ENCODE measurements at regions not wholly inside any gene's neighbourhood (a gene's known extent, or its start where the extent isn't known, plus 50 kb on each side); places are given as distances from the start of the nearest gene placed in this dataset.

GRCh38 chr2:129722306-129723019, 257.0 kb upstream of the RAB6C start:
- Histone ChIP-seq H3K27me3 (ENCODE audit: low read depth, low read length) (no peaks in the 10 kb centered on the region), H3K4me3 (ENCODE audit: low read length) (no peak overlapping the region)

GRCh38 chr2:129723277-129724020, 256.0 kb upstream of the RAB6C start:
- TF ChIP-seq EZH2phosphoT487 (IDR thresholded peaks at IDR 0.05; ENCODE audit: low read depth) (no peak), CTCF (IDR thresholded peaks at IDR 0.05; ENCODE audit: low read depth, low read length) (no peak)
- no peaks in the 10 kb centered on the region for H3K27me3 ChIP-seq (ENCODE audit: low read depth, low read length)
- no peaks in the 10 kb centered on the region for H4K20me1 ChIP-seq (ENCODE audit: insufficient read depth, low read length)
- H3K4me2 ChIP-seq (ENCODE audit: low read length), result no peak overlapping the region
- H3K36me3 ChIP-seq (replicated peaks; ENCODE audit: low read depth, low read length), result no peaks in the 10 kb centered on the region
- no peak overlapping the region for H3K27ac ChIP-seq (ENCODE audit: low read length)
- H3K9ac ChIP-seq (ENCODE audit: low read length), result no peak overlapping the region
- H3K4me3 ChIP-seq (ENCODE audit: low read length), result no peak overlapping the region
- peaks cover 6% of the 10 kb centered on the region; the same call in 1 of the 2 replicates for H3K4me1 ChIP-seq (ENCODE audit: low read length)
- H3K79me2 ChIP-seq (ENCODE audit: low read length), result no peaks in the 10 kb centered on the region
- H2AFZ ChIP-seq (ENCODE audit: low read depth, low read length), result no peak overlapping the region
- H3K9me3 ChIP-seq (ENCODE audit: insufficient read depth, low read length), result no peaks in the 10 kb centered on the region

More at GRCh38 chr2:129722306-129723019, 257.0 kb upstream of the RAB6C start:
- no peaks in the 10 kb centered on the region for H3K36me3 ChIP-seq (replicated peaks; ENCODE audit: low read depth, low read length)
- H3K27ac ChIP-seq (ENCODE audit: low read length), result no peak overlapping the region
- no peaks in the 10 kb centered on the region for H3K9me3 ChIP-seq (ENCODE audit: insufficient read depth, low read length)
- no peak overlapping the region for H3K4me2 ChIP-seq (ENCODE audit: low read length)
- no peaks in the 10 kb centered on the region for H3K79me2 ChIP-seq (ENCODE audit: low read length)
- H4K20me1 ChIP-seq (ENCODE audit: insufficient read depth, low read length), result no peaks in the 10 kb centered on the region
- H3K9ac ChIP-seq (ENCODE audit: low read length), result no peak overlapping the region
- H3K4me1 ChIP-seq (ENCODE audit: low read length), result peaks cover 6% of the 10 kb centered on the region; the same call in 1 of the 2 replicates
- TF ChIP-seq CTCF (IDR thresholded peaks at IDR 0.05; ENCODE audit: low read depth, low read length) (no peak), EZH2phosphoT487 (IDR thresholded peaks at IDR 0.05; ENCODE audit: low read depth) (no peak)
- H2AFZ ChIP-seq (ENCODE audit: low read depth, low read length), result no peak overlapping the region

GRCh38 chr2:129724021-129724757, 255.3 kb upstream of the RAB6C start:
- Histone ChIP-seq H2AFZ (ENCODE audit: low read depth, low read length) (no peak overlapping the region), H3K4me2 (ENCODE audit: low read length) (no peak overlapping the region), H3K79me2 (ENCODE audit: low read length) (no peaks in the 10 kb centered on the region), H3K36me3 (replicated peaks; ENCODE audit: low read depth, low read length) (no peaks in the 10 kb centered on the region), H4K20me1 (ENCODE audit: insufficient read depth, low read length) (no peaks in the 10 kb centered on the region), H3K27ac (ENCODE audit: low read length) (no peak overlapping the region), H3K4me3 (ENCODE audit: low read length) (no peak overlapping the region), H3K27me3 (ENCODE audit: low read depth, low read length) (no peaks in the 10 kb centered on the region), H3K9ac (ENCODE audit: low read length) (no peak overlapping the region), H3K9me3 (ENCODE audit: insufficient read depth, low read length) (no peaks in the 10 kb centered on the region), H3K4me1 (ENCODE audit: low read length) (peaks cover 4% of the 10 kb centered on the region; the same call in 1 of the 2 replicates)
- TF ChIP-seq EZH2phosphoT487 (IDR thresholded peaks at IDR 0.05; ENCODE audit: low read depth), result no peak
- TF ChIP-seq CTCF (IDR thresholded peaks at IDR 0.05; ENCODE audit: low read depth, low read length), result no peak

GRCh38 chr2:129726216-129726615, 253.2 kb upstream of the RAB6C start:
- H3K9ac ChIP-seq (ENCODE audit: low read length), result no peak overlapping the region
- TF ChIP-seq CTCF (IDR thresholded peaks at IDR 0.05; ENCODE audit: low read depth, low read length), result no peak
- TF ChIP-seq EZH2phosphoT487 (IDR thresholded peaks at IDR 0.05; ENCODE audit: low read depth), result no peak
- H4K20me1 ChIP-seq (ENCODE audit: insufficient read depth, low read length), result no peaks in the 10 kb centered on the region
- H3K4me1 ChIP-seq (ENCODE audit: low read length), result no peaks in the 10 kb centered on the region
- H2AFZ ChIP-seq (ENCODE audit: low read depth, low read length), result no peak overlapping the region
- H3K27me3 ChIP-seq (ENCODE audit: low read depth, low read length), result no peaks in the 10 kb centered on the region
- H3K4me2 ChIP-seq (ENCODE audit: low read length), result no peak overlapping the region
- H3K79me2 ChIP-seq (ENCODE audit: low read length), result no peaks in the 10 kb centered on the region
- no peak overlapping the region for H3K4me3 ChIP-seq (ENCODE audit: low read length)
- no peak overlapping the region for H3K27ac ChIP-seq (ENCODE audit: low read length)
- H3K36me3 ChIP-seq (replicated peaks; ENCODE audit: low read depth, low read length), result no peaks in the 10 kb centered on the region
- no peaks in the 10 kb centered on the region for H3K9me3 ChIP-seq (ENCODE audit: insufficient read depth, low read length)
